Mucosa of descending colon (tissue), 3 donors: ENCODE measurements at regions not wholly inside any gene's neighbourhood (a gene's known extent, or its start where the extent isn't known, plus 50 kb on each side); places are given as distances from the start of the nearest gene placed in this dataset.

ENCODE experiments used
- ATAC-seq: fragments of 200-7000 bp; cut with Tn5 transposase; one replicate; pipeline ENCODE4 v1.9.1; 2020; ENCODE audit warnings: mild to moderate bottlenecking, moderate library complexity
- DNase-seq, 3 donors: peaks; one replicate each; pipeline ENCODE4 v3.0.0-alpha.2; 2020
- H3K36me3 ChIP-seq: fragments of 200-600 bp; one replicate; pipeline ENCODE4 v1.8.0; 2021; ENCODE audit warnings: low read depth, mild to moderate bottlenecking
- H3K4me1 ChIP-seq: fragments of 200-600 bp; one replicate; pipeline ENCODE4 v1.8.0; 2021; ENCODE audit warnings: low read depth, mild to moderate bottlenecking
- H3K4me3 ChIP-seq: fragments of 200-600 bp; one replicate; pipeline ENCODE4 v1.8.0; 2021; ENCODE audit warnings: mild to moderate bottlenecking
- H3K9me3 ChIP-seq: fragments of 200-600 bp; one replicate; pipeline ENCODE4 v1.8.0; 2021; ENCODE audit warnings: mild to moderate bottlenecking
- CTCF ChIP-seq: fragments of 200-600 bp; IDR thresholded peaks from one replicate; pipeline ENCODE4 v1.8.0; 2022; ENCODE audit warnings: antibody characterized with exemption, mild to moderate bottlenecking
- intact Hi-C, 2 donors: fragments of 100-400 bp; cut with DNase I in 1 of 2; cut with micrococcal nuclease in 1 of 2; formaldehyde crosslinking; loops; one replicate each; pipeline versions ENCODE4 v1.11.0 to v1.11.1; 2022; cut with DNase I, micrococcal nuclease
- donor health status: DM: no; HTN: no; CAD: no; lungs with moderate emphysema.
- donor health status: DM: no; HTN: no; CAD: no.
- donor health status: DM: no; HTN: yes; CAD: no.

GRCh38 chr4:136743238-136743637 is 789.1 kb downstream of the PCDH18 start:
- no peak overlapping the region for H3K4me3 ChIP-seq
- no peaks in the 10 kb centered on the region for H3K36me3 ChIP-seq
- no peak for TF ChIP-seq CTCF
- no peaks in the 10 kb centered on the region for H3K4me1 ChIP-seq
- H3K9me3 ChIP-seq = no peaks in the 10 kb centered on the region
- DNase-seq (no peak), ATAC-seq (no peak)
- intact Hi-C loops = no loop called here

- no peak for TF ChIP-seq CTCF
- DNase-seq = no peak
- Histone ChIP-seq H3K4me3 (no peak overlapping the region), H3K9me3 (no peaks in the 10 kb centered on the region), H3K36me3 (no peaks in the 10 kb centered on the region), H3K4me1 (no peaks in the 10 kb centered on the region)
- intact Hi-C loops = no loop called here
- ATAC-seq = no peak
These were observed 790.0 kb downstream of the PCDH18 start for GRCh38 chr4:136742333-136742732.

- H3K36me3 ChIP-seq = no peaks in the 10 kb centered on the region
- TF ChIP-seq CTCF = no peak
- ATAC-seq = no peak
- intact Hi-C loops = no loop called here
- no peaks in the 10 kb centered on the region for H3K4me1 ChIP-seq
- H3K9me3 ChIP-seq = no peaks in the 10 kb centered on the region
- no peak overlapping the region for H3K4me3 ChIP-seq
- DNase-seq = no peak
These were observed 790.8 kb downstream of the PCDH18 start for GRCh38 chr4:136741468-136741867.

GRCh38 chr4:136740326-136740725 is 792.0 kb downstream of the PCDH18 start:
- Histone ChIP-seq H3K4me1 (no peaks in the 10 kb centered on the region), H3K36me3 (no peaks in the 10 kb centered on the region), H3K4me3 (no peak overlapping the region), H3K9me3 (no peaks in the 10 kb centered on the region)
- DNase-seq (no peak), ATAC-seq (no peak)
- intact Hi-C loops = no loop called here
- no peak for TF ChIP-seq CTCF

- intact Hi-C loops = no loop called here
- DNase-seq = no peak
- H3K36me3 ChIP-seq = no peaks in the 10 kb centered on the region
- no peak overlapping the region for H3K4me3 ChIP-seq
- TF ChIP-seq CTCF = no peak
- no peak for ATAC-seq
- no peaks in the 10 kb centered on the region for H3K9me3 ChIP-seq
- no peaks in the 10 kb centered on the region for H3K4me1 ChIP-seq
These were observed 795.2 kb downstream of the PCDH18 start for GRCh38 chr4:136737066-136737465.

- ATAC-seq = no peak
- Histone ChIP-seq H3K4me1 (no peaks in the 10 kb centered on the region), H3K36me3 (no peaks in the 10 kb centered on the region)
These were observed 801.3 kb downstream of the PCDH18 start for GRCh38 chr4:136731025-136731424.

More at GRCh38 chr4:136731025-136731424, 801.3 kb downstream of the PCDH18 start:
- DNase-seq = no peak
- H3K9me3 ChIP-seq = no peaks in the 10 kb centered on the region
- TF ChIP-seq CTCF = no peak
- intact Hi-C loops = no loop called here
- no peak overlapping the region for H3K4me3 ChIP-seq
